MM.1S (cell line): ENCODE measurements at regions not wholly inside any gene's neighbourhood (a gene's known extent, or its start where the extent isn't known, plus 50 kb on each side); places are given as distances from the start of the nearest gene placed in this dataset.

ENCODE experiments used
- DNase-seq: peaks from one replicate; pipeline ENCODE4 v3.0.0-alpha.2; 2015
- H2AFZ ChIP-seq: fragments of 300-600 bp; sonication (generic); 2 replicates; pipeline ENCODE4 v1.6.0; 2016; ENCODE audit warnings: antibody characterized with exemption, low read length
- H3F3A ChIP-seq: fragments of 300-600 bp; sonication (generic); 2 replicates; pipeline ENCODE4 v1.6.1; 2016; ENCODE audit warnings: mild to moderate bottlenecking, antibody characterized with exemption, low read length, moderate library complexity, mixed read lengths; ENCODE audit not compliant: insufficient read depth
- H3K27ac ChIP-seq: fragments of 300-600 bp; sonication (generic); 2 replicates; pipeline ENCODE4 v1.5.1; 2016; ENCODE audit warnings: mild to moderate bottlenecking, low read length
- H3K27me3 ChIP-seq: fragments of 300-600 bp; sonication (generic); replicated peaks from 2 replicates; pipeline ENCODE4 v1.6.0; 2016; ENCODE audit warnings: low read length; ENCODE audit not compliant: insufficient read depth
- H3K36me3 ChIP-seq: fragments of 300-600 bp; sonication (generic); replicated peaks from 2 replicates; pipeline ENCODE4 v1.6.1; 2016; ENCODE audit warnings: mild to moderate bottlenecking, low read length, mixed read lengths; ENCODE audit not compliant: insufficient read depth
- H3K4me1 ChIP-seq: fragments of 300-600 bp; sonication (generic); 2 replicates; pipeline ENCODE4 v1.6.1; 2016; ENCODE audit warnings: low read length, mixed read lengths
- H3K4me2 ChIP-seq: fragments of 300-600 bp; sonication (generic); 2 replicates; pipeline ENCODE4 v1.6.0; 2016; ENCODE audit warnings: low read depth, low read length
- H3K4me3 ChIP-seq: fragments of 300-600 bp; sonication (generic); 2 replicates; pipeline ENCODE4 v1.5.1; 2016; ENCODE audit warnings: low read length, mixed read lengths
- H3K79me2 ChIP-seq: fragments of 300-600 bp; sonication (generic); 2 replicates; pipeline ENCODE4 v1.6.1; 2016; ENCODE audit warnings: mixed run types, low read length, mixed read lengths
- H3K9ac ChIP-seq: fragments of 300-600 bp; sonication (generic); 2 replicates; pipeline ENCODE4 v1.6.1; 2016; ENCODE audit warnings: low read length, mixed read lengths
- H3K9me2 ChIP-seq: fragments of 300-600 bp; sonication (generic); replicated peaks from 2 replicates; pipeline ENCODE4 v1.6.1; 2016; ENCODE audit warnings: mild to moderate bottlenecking, low read length, mixed read lengths; ENCODE audit not compliant: insufficient read depth
- H3K9me3 ChIP-seq: fragments of 300-600 bp; sonication (generic); replicated peaks from 2 replicates; pipeline ENCODE4 v1.6.1; 2016; ENCODE audit warnings: mild to moderate bottlenecking, low read length, mixed read lengths; ENCODE audit not compliant: insufficient read depth
- H4K20me1 ChIP-seq: fragments of 300-600 bp; sonication (generic); 2 replicates; pipeline ENCODE4 v1.6.1; 2016; ENCODE audit warnings: mild to moderate bottlenecking, low read length, moderate library complexity, mixed read lengths; ENCODE audit not compliant: insufficient read depth
- EZH2 ChIP-seq: fragments of 300-600 bp; sonication (generic); optimal IDR thresholded peaks from 2 replicates; pipeline ENCODE3; 2017; ENCODE audit warnings: low read depth, mild to moderate bottlenecking, antibody characterized with exemption, low read length, mixed read lengths
- EZH2phosphoT487 ChIP-seq: fragments of 300-600 bp; sonication (generic); IDR thresholded peaks from 2 replicates; pipeline ENCODE4 v1.6.1; 2018; ENCODE audit warnings: antibody characterized with exemption, low read length
- TF ChIP-seq, protein P1 (sequence below): fragments of 300-600 bp; sonication (generic); IDR thresholded peaks from 2 replicates; pipeline ENCODE4 v1.5.1; 2016; ENCODE audit warnings: antibody characterized with exemption, low read length, mixed read lengths

GRCh38 chr12:84135586-84136279 lies 776.9 kb downstream of the SLC6A15 start:
- H3K36me3 ChIP-seq, result no peaks in the 10 kb centered on the region
- TF ChIP-seq, protein P1, sequence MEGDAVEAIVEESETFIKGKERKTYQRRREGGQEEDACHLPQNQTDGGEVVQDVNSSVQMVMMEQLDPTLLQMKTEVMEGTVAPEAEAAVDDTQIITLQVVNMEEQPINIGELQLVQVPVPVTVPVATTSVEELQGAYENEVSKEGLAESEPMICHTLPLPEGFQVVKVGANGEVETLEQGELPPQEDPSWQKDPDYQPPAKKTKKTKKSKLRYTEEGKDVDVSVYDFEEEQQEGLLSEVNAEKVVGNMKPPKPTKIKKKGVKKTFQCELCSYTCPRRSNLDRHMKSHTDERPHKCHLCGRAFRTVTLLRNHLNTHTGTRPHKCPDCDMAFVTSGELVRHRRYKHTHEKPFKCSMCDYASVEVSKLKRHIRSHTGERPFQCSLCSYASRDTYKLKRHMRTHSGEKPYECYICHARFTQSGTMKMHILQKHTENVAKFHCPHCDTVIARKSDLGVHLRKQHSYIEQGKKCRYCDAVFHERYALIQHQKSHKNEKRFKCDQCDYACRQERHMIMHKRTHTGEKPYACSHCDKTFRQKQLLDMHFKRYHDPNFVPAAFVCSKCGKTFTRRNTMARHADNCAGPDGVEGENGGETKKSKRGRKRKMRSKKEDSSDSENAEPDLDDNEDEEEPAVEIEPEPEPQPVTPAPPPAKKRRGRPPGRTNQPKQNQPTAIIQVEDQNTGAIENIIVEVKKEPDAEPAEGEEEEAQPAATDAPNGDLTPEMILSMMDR, result no peak
- TF ChIP-seq EZH2phosphoT487 (no peak), EZH2 (no peak)
- no peaks in the 10 kb centered on the region for H4K20me1 ChIP-seq
- no peak overlapping the region for H2AFZ ChIP-seq
- H3K9me3 ChIP-seq, result no peaks in the 10 kb centered on the region
- no peak overlapping the region for H3K9ac ChIP-seq
- no peaks in the 10 kb centered on the region for H3K9me2 ChIP-seq
- H3K27me3 ChIP-seq, result no peaks in the 10 kb centered on the region
- H3K4me1 ChIP-seq, result no peaks in the 10 kb centered on the region
- no peak overlapping the region for H3K4me2 ChIP-seq
- no peak overlapping the region for H3K4me3 ChIP-seq
- H3K79me2 ChIP-seq, result no peaks in the 10 kb centered on the region
- no peak for DNase-seq
- no peaks in the 10 kb centered on the region for H3F3A ChIP-seq
- H3K27ac ChIP-seq, result no peak overlapping the region

DNA sequence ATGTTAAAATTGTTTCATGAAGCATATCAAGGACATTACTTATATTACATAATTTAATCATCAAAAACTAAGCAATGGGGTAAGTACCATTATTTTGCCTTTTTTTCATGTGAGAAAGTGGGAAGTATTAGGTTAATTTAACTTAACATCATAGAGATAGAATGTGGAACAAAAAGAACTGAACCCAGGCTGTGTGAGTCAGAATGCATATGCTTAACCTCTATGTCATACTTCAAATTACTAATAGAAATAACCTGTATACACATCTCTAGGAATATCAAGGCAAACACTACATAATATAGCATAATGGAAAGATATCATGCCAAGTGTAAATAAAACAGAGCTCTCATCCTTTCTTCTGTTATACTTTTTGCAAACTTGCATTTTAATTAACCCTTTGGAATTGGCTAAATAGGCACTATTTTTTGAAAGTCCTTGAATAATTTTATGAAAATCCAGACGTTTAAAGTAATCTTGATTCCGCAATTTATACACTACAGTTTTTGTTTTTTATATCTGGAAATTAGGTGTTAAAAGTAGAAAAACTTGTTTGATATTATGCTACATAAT lies 777.7 kb downstream of the SLC6A15 start:
- Histone ChIP-seq H3K4me1 (no peaks in the 10 kb centered on the region), H4K20me1 (no peaks in the 10 kb centered on the region), H3K27ac (no peak overlapping the region), H3K27me3 (no peaks in the 10 kb centered on the region), H3K9ac (no peak overlapping the region), H2AFZ (no peak overlapping the region), H3K36me3 (no peaks in the 10 kb centered on the region), H3K4me2 (no peak overlapping the region), H3F3A (no peaks in the 10 kb centered on the region), H3K79me2 (no peaks in the 10 kb centered on the region), H3K4me3 (no peak overlapping the region), H3K9me2 (no peaks in the 10 kb centered on the region), H3K9me3 (no peaks in the 10 kb centered on the region)
- TF ChIP-seq, protein P1, result no peak
- TF ChIP-seq EZH2phosphoT487 (no peak), EZH2 (no peak)
- DNase-seq, result no peak

- DNase-seq, result no peak
- Histone ChIP-seq H3F3A (no peaks in the 10 kb centered on the region), H3K9ac (no peak overlapping the region), H3K9me2 (no peaks in the 10 kb centered on the region), H3K27ac (no peak overlapping the region), H3K79me2 (no peaks in the 10 kb centered on the region), H4K20me1 (no peaks in the 10 kb centered on the region), H3K4me2 (no peak overlapping the region), H3K4me3 (no peak overlapping the region), H3K27me3 (no peaks in the 10 kb centered on the region), H3K9me3 (no peaks in the 10 kb centered on the region), H3K4me1 (no peaks in the 10 kb centered on the region), H3K36me3 (no peaks in the 10 kb centered on the region), H2AFZ (no peak overlapping the region)
- TF ChIP-seq EZH2phosphoT487, result no peak
- TF ChIP-seq, protein P1, result no peak
These were observed 781.5 kb downstream of the SLC6A15 start for GRCh38 chr12:84131076-84131475.
